ENCODE measurements at regions not wholly inside any gene's neighbourhood (a gene's known extent, or its start where the extent isn't known, plus 50 kb on each side); places are given as distances from the start of the nearest gene placed in this dataset.

GRCh38 chr3:21159543-21159906, 591.5 kb downstream of the ZNF385D start:
- TF ChIP-seq EP300 (IDR thresholded peaks at IDR 0.05) (no peak), POLR2A (IDR thresholded peaks at IDR 0.05) (no peak), CTCF (IDR thresholded peaks at IDR 0.05) (no peak)

All from tibial nerve (tissue), 4 donors.